Esophagus squamous epithelium (tissue), 5 donors: ENCODE measurements at regions not wholly inside any gene's neighbourhood (a gene's known extent, or its start where the extent isn't known, plus 50 kb on each side); places are given as distances from the start of the nearest gene placed in this dataset.

ENCODE experiments used
- DNase-seq: peaks from one replicate; lab custom pipeline; 2025; lab: John Stamatoyannopoulos, UW
- H3K27ac ChIP-seq, 4 donors: fragments of 200-600 bp; sonication (generic); one replicate each; pipeline ENCODE4 v1.5.1; 2016 to 2019; ENCODE audit warnings: mild to moderate bottlenecking in 1 of 4
- H3K27me3 ChIP-seq, 4 donors: fragments of 200-600 bp; sonication (generic); 1 replicate in 3 of 4; 2 replicates in 1 of 4; pipeline versions ENCODE4 v1.5.1 to v1.6.0; 2017 to 2021; ENCODE audit warnings: antibody characterized with exemption in 1 of 4
- H3K36me3 ChIP-seq, 3 donors: fragments of 200-600 bp; sonication (generic); one replicate each; pipeline ENCODE4 v1.5.1; 2016 to 2019
- H3K4me1 ChIP-seq, 3 donors: fragments of 200-600 bp; sonication (generic); one replicate each; pipeline ENCODE4 v1.5.1; 2017 to 2019
- H3K4me3 ChIP-seq, 4 donors: fragments of 200-600 bp; sonication (generic); 1 replicate in 3 of 4; 2 replicates in 1 of 4; pipeline ENCODE4 v1.5.1; 2016 to 2019; ENCODE audit warnings: mild to moderate bottlenecking in 2 of 4, moderate library complexity in 1 of 4
- H3K9me3 ChIP-seq, 3 donors: fragments of 200-600 bp; sonication (generic); one replicate each; pipeline ENCODE4 v1.5.1; 2016 to 2019
- CTCF ChIP-seq, 6 experiments: fragments of 450-650 bp in 4 of 6; fragments of 200-600 bp in 2 of 6; sonication (generic) in 2 of 6; IDR thresholded peaks; one replicate each; pipeline ENCODE4 v1.5.1; 2016 to 2019; ENCODE audit warnings: antibody characterized with exemption in 6 of 6, mild to moderate bottlenecking in 4 of 6, moderate library complexity in 4 of 6
- POLR2A ChIP-seq, 4 donors: fragments of 450-650 bp; IDR thresholded peaks; one replicate each; pipeline ENCODE4 v1.6.1; 2017; ENCODE audit warnings: antibody characterized with exemption in 4 of 4, mild to moderate bottlenecking in 4 of 4, moderate library complexity in 3 of 4
- WGBS, 2 donors: methylation state at CpG; one replicate each; pipeline ENCODE4 v1.1.5; 2018; 5-methylcytosine and 5-hydroxymethylcytosine counted together
- intact Hi-C: fragments of 100-400 bp; cut with DNase I; formaldehyde crosslinking; loops from one replicate; pipeline ENCODE4 v1.15.0; 2022
- donor health status: DM: yes; HTN: yes; CAD: no.

- DNase-seq, result no peak
- no peak for TF ChIP-seq CTCF (IDR thresholded peaks at IDR 0.05)
- Histone ChIP-seq H3K9me3 (no peaks in the 10 kb centered on the region), H3K36me3 (no peaks in the 10 kb centered on the region), H3K27me3 (no peaks in the 10 kb centered on the region), H3K27ac (no peak overlapping the region), H3K4me1 (no peaks in the 10 kb centered on the region), H3K4me3 (no peak overlapping the region)
- WGBS, 2 donors, result 22 to 42% methylated on average over 1 of the region's 1 CpG
- intact Hi-C loops, result no loop called here
Measured at GRCh38 chr1:191698246-191698645, 460.0 kb upstream of the RGS18 start.

DNA sequence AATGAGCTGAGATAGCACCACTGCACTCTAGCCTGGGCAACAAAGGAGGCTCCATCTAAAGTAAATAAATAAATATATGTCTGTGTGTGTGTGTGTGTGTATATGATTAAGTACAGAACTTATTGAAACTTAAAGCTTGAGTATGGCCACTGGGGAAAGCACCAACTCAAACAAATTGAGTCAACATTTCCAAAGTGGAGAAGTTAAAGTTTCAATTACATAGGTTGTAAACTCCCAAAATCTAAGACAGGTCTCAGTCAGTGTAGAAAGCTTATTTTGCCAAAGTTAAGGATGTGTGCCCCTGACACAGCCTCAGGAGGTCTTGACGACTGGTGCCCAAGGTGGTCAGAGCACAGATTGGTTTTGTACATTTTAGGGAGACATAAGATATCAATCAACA lies 458.9 kb upstream of the RGS18 start:
- Histone ChIP-seq H3K27ac (no peak overlapping the region), H3K36me3 (no peaks in the 10 kb centered on the region), H3K9me3 (no peaks in the 10 kb centered on the region), H3K4me3 (no peak overlapping the region), H3K4me1 (no peaks in the 10 kb centered on the region), H3K27me3 (no peaks in the 10 kb centered on the region)
- TF ChIP-seq CTCF (IDR thresholded peaks at IDR 0.05) (no peak), POLR2A (IDR thresholded peaks at IDR 0.05) (no peak)
- intact Hi-C loops, result no loop called here
- WGBS, 2 donors, result 88 to 94% methylated on average over 1 of the region's 1 CpG
- DNase-seq, result no peak

- intact Hi-C loops, result no loop called here
- Histone ChIP-seq H3K4me3 (no peak overlapping the region), H3K36me3 (no peaks in the 10 kb centered on the region), H3K27ac (no peak overlapping the region), H3K27me3 (no peaks in the 10 kb centered on the region), H3K9me3 (no peaks in the 10 kb centered on the region), H3K4me1 (no peaks in the 10 kb centered on the region)
- 79 to 84% methylated on average over 3 of the region's 3 CpGs for WGBS, 2 donors
- DNase-seq, result no peak
- TF ChIP-seq CTCF (IDR thresholded peaks at IDR 0.05) (no peak), POLR2A (IDR thresholded peaks at IDR 0.05) (no peak)
Measured at GRCh38 chr1:191700922-191701321, 457.3 kb upstream of the RGS18 start.

- intact Hi-C loops, result no loop called here
- no peak overlapping the region for H3K4me3 ChIP-seq
- no peaks in the 10 kb centered on the region for H3K4me1 ChIP-seq
- H3K9me3 ChIP-seq, result no peaks in the 10 kb centered on the region
- H3K27me3 ChIP-seq, result no peaks in the 10 kb centered on the region
- H3K36me3 ChIP-seq, result no peaks in the 10 kb centered on the region
- 25 to 37% methylated on average over 2 of the region's 2 CpGs for WGBS, 2 donors
- H3K27ac ChIP-seq, result no peak overlapping the region
- no peak for DNase-seq
- no peak for TF ChIP-seq CTCF (IDR thresholded peaks at IDR 0.05)
- no peak for TF ChIP-seq POLR2A (IDR thresholded peaks at IDR 0.05)
Measured at GRCh38 chr1:191702124-191702523, 456.1 kb upstream of the RGS18 start.

GRCh38 chr1:191707288-191707687 lies 451.0 kb upstream of the RGS18 start:
- H3K36me3 ChIP-seq, result no peaks in the 10 kb centered on the region
- DNase-seq, result no peak
- WGBS, 2 donors, result 39 to 63% methylated on average over 2 of the region's 2 CpGs
- H3K4me3 ChIP-seq, result no peak overlapping the region
- TF ChIP-seq CTCF (IDR thresholded peaks at IDR 0.05) (no peak), POLR2A (IDR thresholded peaks at IDR 0.05) (no peak)
- H3K4me1 ChIP-seq, result no peaks in the 10 kb centered on the region
- H3K9me3 ChIP-seq, result no peaks in the 10 kb centered on the region
- intact Hi-C loops, result no loop called here
- H3K27ac ChIP-seq, result no peak overlapping the region
- no peaks in the 10 kb centered on the region for H3K27me3 ChIP-seq
